ENCODE measurements at regions not wholly inside any gene's neighbourhood (a gene's known extent, or its start where the extent isn't known, plus 50 kb on each side); places are given as distances from the start of the nearest gene placed in this dataset.

DNA sequence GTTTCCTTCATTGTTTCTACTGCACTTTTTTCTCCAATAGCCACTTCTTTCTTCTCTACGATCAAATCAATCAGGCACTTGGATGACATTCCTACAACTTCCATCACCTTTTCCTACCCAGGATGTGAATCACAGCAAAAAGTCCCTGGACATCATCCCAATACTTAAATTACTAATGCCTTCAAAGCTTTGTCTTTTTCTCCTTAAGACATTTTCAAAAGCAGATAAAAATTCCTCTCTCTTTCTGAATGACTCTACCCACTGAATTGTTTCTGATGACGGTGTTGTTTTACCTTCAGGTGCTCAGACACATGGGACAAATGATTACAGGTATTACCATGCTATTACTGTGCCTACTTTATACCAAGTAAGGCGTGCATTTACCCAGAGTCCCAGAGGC lies 500.9 kb downstream of the FBXO15 start:
- no peak overlapping the region for H3K4me3 Mint-ChIP-seq
- TF ChIP-seq, protein P1, sequence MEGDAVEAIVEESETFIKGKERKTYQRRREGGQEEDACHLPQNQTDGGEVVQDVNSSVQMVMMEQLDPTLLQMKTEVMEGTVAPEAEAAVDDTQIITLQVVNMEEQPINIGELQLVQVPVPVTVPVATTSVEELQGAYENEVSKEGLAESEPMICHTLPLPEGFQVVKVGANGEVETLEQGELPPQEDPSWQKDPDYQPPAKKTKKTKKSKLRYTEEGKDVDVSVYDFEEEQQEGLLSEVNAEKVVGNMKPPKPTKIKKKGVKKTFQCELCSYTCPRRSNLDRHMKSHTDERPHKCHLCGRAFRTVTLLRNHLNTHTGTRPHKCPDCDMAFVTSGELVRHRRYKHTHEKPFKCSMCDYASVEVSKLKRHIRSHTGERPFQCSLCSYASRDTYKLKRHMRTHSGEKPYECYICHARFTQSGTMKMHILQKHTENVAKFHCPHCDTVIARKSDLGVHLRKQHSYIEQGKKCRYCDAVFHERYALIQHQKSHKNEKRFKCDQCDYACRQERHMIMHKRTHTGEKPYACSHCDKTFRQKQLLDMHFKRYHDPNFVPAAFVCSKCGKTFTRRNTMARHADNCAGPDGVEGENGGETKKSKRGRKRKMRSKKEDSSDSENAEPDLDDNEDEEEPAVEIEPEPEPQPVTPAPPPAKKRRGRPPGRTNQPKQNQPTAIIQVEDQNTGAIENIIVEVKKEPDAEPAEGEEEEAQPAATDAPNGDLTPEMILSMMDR (conservative IDR thresholded peaks at IDR 0.05): no peak

More for the DNA sequence above, 500.9 kb downstream of the FBXO15 start:
- no peak overlapping the region for H2BK5ac ChIP-seq (ENCODE audit: insufficient read length, low read length)
- H3K9me3 ChIP-seq (ENCODE audit: control insufficient read depth, low read depth, low read length): no peaks in the 10 kb centered on the region
- Mint-ChIP-seq H3K27ac (no peak overlapping the region), H3K4me1 (no peaks in the 10 kb centered on the region), H3K36me3 (ENCODE audit: insufficient read depth in 1 of 3, low read depth in 3 of 3) (no peaks in the 10 kb centered on the region), H3K27me3 (ENCODE audit: low read depth) (no peaks in the 10 kb centered on the region), H3K9me3 (no peaks in the 10 kb centered on the region)
- no peaks in the 10 kb centered on the region for H3K4me1 ChIP-seq (ENCODE audit: insufficient read depth, low read length)
- H2AFZ ChIP-seq (ENCODE audit: low read length): no peak overlapping the region
- H3K9ac ChIP-seq (ENCODE audit: extremely low read depth, insufficient read length, low read length): no peak overlapping the region
- H4K91ac ChIP-seq (ENCODE audit: insufficient read length, low read depth, low read length): no peak overlapping the region
- H3K23me2 ChIP-seq (ENCODE audit: insufficient read length, low read depth, low read length, poor library complexity, severe bottlenecking): no peaks in the 10 kb centered on the region
- H3K79me1 ChIP-seq (ENCODE audit: insufficient read depth, low read depth, low read length, poor library complexity, severe bottlenecking): no peaks in the 10 kb centered on the region
- H3K4me2 ChIP-seq (ENCODE audit: insufficient read depth, insufficient read length, low read length): no peak overlapping the region
- no peak overlapping the region for H2BK15ac ChIP-seq (ENCODE audit: low read depth, low read length)
- no peaks in the 10 kb centered on the region for H3K79me2 ChIP-seq (ENCODE audit: insufficient read depth, low read length)
- H3K56ac ChIP-seq (ENCODE audit: insufficient read length, low read depth, low read length): no peak overlapping the region
- H2BK20ac ChIP-seq (ENCODE audit: low read depth, low read length, poor library complexity, severe bottlenecking): no peak overlapping the region
- DNase-seq: no peak
- H2BK120ac ChIP-seq (ENCODE audit: low read depth, low read length, poor library complexity, severe bottlenecking): no peak overlapping the region
- no peak overlapping the region for H4K5ac ChIP-seq (ENCODE audit: insufficient read length, low read depth, low read length)
- H3K14ac ChIP-seq (ENCODE audit: insufficient read depth, low read length): no peak overlapping the region
- no peaks in the 10 kb centered on the region for H4K20me1 ChIP-seq (ENCODE audit: control insufficient read depth, insufficient read depth, insufficient read length)
- no peak overlapping the region for H3K4ac ChIP-seq (ENCODE audit: low read depth, low read length)
- no peak overlapping the region for H3K27ac ChIP-seq (ENCODE audit: insufficient read length, low read depth, low read length)
- no peak overlapping the region for H3T11ph ChIP-seq (ENCODE audit: low read length)
- no peak overlapping the region for H3K18ac ChIP-seq (ENCODE audit: insufficient read length, low read depth, low read length)
- no peak overlapping the region for H2BK12ac ChIP-seq (ENCODE audit: insufficient read length, low read depth, low read length)
- H3K23ac ChIP-seq (ENCODE audit: insufficient read length, low read depth, low read length): no peak overlapping the region
- WGBS (ENCODE audit: extremely low coverage, insufficient read length, low lambda C conversion rate): no CpG with 5 or more reads among the region's 3 CpGs
- H3K27me3 ChIP-seq (ENCODE audit: insufficient read depth, low read length): no peaks in the 10 kb centered on the region
- H4K8ac ChIP-seq (replicated peaks; ENCODE audit: insufficient read length, low read depth, low read length): no peak overlapping the region
- H2AK5ac ChIP-seq (ENCODE audit: insufficient read length, low read length): no peak overlapping the region

Data from H9 (cell line).